Mononuclear cell (primary cell): ENCODE measurements at regions not wholly inside any gene's neighbourhood (a gene's known extent, or its start where the extent isn't known, plus 50 kb on each side); places are given as distances from the start of the nearest gene placed in this dataset.
"Not testable (repeated sequence)": the region's sequence is repeated elsewhere in the genome, so short reads cannot be mapped to it uniquely, and the experiment has no call there.

Experiments
- H3K27me3 ChIP-seq: 2 replicates; pipeline ENCODE4 v1.6.0; 2011; ENCODE audit warnings: low read length, control low read depth; ENCODE audit not compliant: insufficient read depth
- H3K4me1 ChIP-seq: 2 replicates; pipeline ENCODE4 v1.5.1; 2011; ENCODE audit warnings: mild to moderate bottlenecking, low read length, control low read depth; ENCODE audit not compliant: insufficient read depth
- H3K4me3 ChIP-seq: 2 replicates; pipeline ENCODE4 v1.5.1; 2011; ENCODE audit warnings: mild to moderate bottlenecking, low read length, moderate library complexity
- H3K9me3 ChIP-seq: 2 replicates; pipeline ENCODE4 v1.5.1; 2011; ENCODE audit warnings: low read depth, mild to moderate bottlenecking, control low read depth, low read length

DNA sequence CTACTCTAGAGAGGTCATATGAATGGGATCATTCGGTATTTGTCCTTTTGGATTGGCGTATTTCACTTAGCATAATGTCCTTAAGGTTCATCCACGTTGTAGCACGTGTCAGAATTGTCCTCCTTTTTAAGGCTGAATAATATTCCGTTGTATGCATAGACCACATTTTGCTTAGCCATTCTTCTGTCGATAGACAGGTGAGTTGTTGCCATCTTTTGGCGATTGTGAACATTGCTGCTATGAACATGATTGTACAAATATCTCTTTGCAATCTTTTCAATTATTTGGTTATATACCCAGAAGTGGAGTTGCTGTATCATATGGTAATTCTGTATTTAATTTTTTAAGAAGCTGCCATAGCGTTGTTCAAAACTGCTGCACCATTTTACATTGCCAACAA lies 52.4 kb upstream of the GOLGA8J start:
- Histone ChIP-seq H3K4me1 (no peaks in the 10 kb centered on the region), H3K9me3 (no peaks in the 10 kb centered on the region), H3K4me3 (no peak overlapping the region), H3K27me3 (no peaks in the 10 kb centered on the region)

DNA sequence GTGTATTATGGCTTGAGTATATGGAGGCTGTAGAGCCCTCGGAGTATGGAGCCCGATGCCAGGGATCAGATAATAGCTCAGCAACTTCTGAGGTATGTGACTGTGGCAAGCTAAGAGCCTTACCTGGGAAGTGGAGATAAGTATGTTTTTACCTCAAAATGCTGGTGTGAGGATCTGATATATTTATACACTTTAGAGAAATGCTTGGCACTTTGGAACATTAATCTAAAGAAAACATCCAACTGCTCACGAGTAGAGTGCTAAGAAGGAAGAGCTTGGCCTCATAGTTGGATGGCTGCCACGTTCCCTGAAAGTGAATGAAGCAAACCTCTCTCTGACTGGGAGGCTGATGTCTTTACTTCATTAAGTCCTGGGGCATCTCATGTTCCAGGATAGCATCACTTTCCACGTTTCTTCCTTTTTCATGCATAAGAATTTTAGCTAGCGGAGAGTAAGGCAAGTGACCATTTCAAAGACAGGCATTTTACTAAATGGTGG lies 58.9 kb upstream of the GOLGA8J start:
- H3K4me3 ChIP-seq = no peak overlapping the region
- peaks cover 2% of the 10 kb centered on the region for H3K27me3 ChIP-seq
- H3K9me3 ChIP-seq = no peaks in the 10 kb centered on the region
- no peaks in the 10 kb centered on the region for H3K4me1 ChIP-seq

DNA sequence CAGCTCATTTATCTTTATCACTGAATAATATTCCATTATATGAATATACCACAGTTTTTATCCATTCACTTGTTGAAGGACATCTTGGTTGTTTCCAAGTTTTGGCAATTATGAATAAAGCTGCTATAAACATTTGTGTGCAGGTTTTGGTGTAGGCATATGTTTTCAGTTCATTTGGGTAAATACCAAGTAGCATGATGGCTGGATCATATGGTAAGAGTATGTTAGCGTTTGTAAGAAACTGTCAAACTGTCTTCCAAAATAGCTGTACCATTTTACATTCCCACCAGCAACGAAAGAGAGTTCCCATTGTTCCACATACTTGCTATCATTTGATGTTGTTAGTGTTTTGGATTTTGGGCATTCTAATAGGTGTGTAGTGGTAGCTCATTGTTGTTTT lies 72.0 kb upstream of the GOLGA8J start:
- Histone ChIP-seq H3K9me3 (no peaks in the 10 kb centered on the region), H3K4me3 (no peak overlapping the region), H3K4me1 (no peaks in the 10 kb centered on the region), H3K27me3 (no peaks in the 10 kb centered on the region)

DNA sequence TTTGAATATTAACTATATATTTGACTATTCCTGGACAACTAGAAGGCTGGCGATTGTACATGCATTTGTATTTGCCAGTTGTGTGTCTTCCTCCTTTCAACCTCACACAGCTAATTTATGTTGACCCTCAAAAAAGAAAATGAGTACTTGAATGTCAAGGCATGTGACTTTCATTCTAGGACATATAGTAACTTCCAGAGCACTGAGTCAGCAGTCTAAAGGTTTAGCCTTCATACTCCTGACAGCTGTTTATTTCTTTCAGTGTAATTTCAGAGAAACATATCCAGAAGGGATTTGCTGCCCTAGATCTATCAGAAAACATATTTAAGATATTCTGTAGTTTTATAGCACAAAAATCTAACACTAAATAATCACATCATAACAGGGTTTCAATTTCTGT lies 74.6 kb upstream of the GOLGA8J start:
- Histone ChIP-seq H3K4me1 (no peaks in the 10 kb centered on the region), H3K27me3 (no peaks in the 10 kb centered on the region), H3K9me3 (no peaks in the 10 kb centered on the region), H3K4me3 (no peak overlapping the region)

DNA sequence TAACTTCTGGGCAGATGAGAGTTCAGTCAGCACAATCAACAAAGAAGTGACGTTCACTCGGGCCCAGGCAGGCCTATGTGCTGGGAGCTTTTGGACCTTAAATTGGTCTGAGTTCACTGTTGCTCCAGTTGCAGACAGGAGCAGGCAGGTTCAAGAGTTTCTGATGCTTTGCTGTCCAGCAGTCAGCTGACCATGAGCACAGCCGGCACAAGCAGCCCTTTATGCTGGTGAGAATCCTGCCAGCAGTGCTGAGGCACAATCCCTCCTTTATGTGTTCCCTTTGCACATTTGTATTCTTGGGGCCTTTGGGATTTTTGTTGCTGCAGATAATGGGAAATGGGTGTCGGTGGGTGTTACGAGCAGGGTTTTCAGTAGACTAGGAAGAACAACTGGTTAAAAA lies 81.2 kb upstream of the GOLGA8J start:
- Histone ChIP-seq H3K27me3 (no peaks in the 10 kb centered on the region), H3K4me1 (no peaks in the 10 kb centered on the region), H3K4me3 (no peak overlapping the region), H3K9me3 (no peaks in the 10 kb centered on the region)

DNA sequence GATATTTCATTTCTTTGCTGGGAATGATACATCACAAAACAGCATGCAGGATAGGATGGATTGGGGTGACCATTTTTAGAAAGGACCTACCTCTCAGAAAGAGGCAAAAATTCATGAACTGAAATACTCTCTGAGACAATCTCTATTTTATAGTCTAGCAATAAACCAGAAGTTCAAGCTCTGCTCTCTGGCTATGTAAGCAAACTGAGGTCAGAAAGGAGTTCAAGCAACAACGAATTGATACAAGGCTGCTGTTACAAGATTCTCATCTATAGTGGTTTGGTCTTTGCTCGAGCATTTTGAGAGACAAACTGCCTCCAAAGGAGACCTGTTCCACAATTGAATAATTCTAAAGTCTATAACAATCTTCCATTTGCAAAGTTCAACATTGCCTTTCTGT lies 84.7 kb upstream of the GOLGA8J start:
- Histone ChIP-seq H3K4me3 (no peak overlapping the region), H3K4me1 (no peaks in the 10 kb centered on the region), H3K9me3 (no peaks in the 10 kb centered on the region), H3K27me3 (no peaks in the 10 kb centered on the region)

DNA sequence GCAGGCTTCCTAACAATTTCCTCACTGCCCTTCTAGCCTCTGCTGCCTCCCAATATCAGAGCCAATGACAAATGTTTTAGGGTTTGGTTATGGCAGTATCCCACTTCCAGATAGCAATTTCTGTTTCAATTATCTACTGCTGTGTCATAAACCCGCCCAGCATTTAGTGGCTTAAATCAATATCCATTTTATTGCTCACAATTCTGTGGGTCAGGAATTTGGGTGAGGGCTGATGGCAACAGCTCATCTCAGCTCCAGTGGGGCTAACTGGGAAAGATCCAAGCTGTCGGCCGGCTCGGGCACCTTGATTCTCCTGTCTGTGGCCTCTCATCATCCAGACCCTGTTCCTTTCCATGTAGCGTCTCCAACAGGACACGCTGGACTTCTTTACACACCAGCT lies 85.3 kb upstream of the GOLGA8J start:
- H3K4me3 ChIP-seq = no peak overlapping the region
- no peaks in the 10 kb centered on the region for H3K4me1 ChIP-seq
- H3K9me3 ChIP-seq = no peaks in the 10 kb centered on the region
- no peaks in the 10 kb centered on the region for H3K27me3 ChIP-seq

DNA sequence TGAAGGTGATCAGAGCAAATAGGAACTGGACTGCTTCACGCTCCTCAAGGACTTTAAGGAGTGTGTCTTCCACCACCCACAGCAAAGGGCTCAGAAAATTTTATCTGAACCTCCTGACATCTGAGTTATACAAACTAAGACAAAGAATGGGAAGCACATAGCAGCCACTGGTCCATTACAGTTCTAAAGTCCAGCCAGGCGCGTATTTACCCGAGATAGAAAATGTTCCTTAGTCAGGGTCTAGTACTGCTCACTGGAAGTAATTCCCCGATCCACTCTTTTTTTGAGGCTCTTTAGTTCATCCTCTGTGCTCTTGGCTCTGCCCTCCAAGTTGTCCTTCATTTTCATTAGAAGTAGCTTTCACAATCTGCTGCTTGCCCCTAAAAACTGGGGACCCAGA lies 88.5 kb upstream of the GOLGA8J start:
- no peak overlapping the region for H3K4me3 ChIP-seq
- no peaks in the 10 kb centered on the region for H3K4me1 ChIP-seq
- H3K27me3 ChIP-seq = peaks cover 2% of the 10 kb centered on the region
- no peaks in the 10 kb centered on the region for H3K9me3 ChIP-seq

DNA sequence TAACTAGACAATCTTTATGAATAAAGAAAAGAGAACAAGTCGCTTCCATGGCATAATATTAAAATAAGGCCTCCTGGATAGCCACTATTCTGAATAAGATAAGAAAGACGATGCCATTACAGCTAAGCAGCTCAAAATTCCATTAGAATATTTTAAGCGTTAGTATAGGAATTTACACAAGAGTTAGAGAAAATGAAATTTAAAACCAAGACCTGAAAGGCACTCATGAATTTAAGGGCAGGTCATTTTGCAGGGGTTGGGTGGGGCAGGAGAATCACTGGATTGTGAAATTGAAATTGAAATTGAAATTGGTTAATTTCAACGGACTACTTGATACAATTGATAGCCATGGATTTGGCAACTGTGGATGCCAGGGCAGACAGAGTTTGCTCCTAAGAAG lies 91.8 kb upstream of the GOLGA8J start:
- Histone ChIP-seq H3K4me3 (no peak overlapping the region), H3K27me3 (peaks cover 6% of the 10 kb centered on the region), H3K9me3 (no peaks in the 10 kb centered on the region), H3K4me1 (no peaks in the 10 kb centered on the region)

DNA sequence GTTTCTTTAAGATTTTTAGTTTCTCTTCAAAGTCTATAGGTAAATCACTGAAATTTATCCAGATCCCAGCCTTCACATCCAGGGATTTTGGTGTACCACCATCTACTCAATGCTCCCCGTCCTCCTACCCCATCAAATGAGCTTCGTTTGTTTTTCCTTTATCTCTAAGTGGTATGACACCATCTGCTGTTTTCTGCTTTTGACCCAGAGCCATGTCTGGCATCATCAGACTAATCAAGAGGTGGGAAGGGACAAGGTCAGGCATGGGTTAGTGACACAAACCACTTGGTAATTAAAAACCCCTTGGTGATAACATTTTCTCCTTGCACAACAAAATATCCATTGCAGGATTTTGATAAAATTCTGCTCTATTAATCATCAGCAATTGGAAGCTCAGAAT lies 92.7 kb upstream of the GOLGA8J start:
- H3K4me3 ChIP-seq = no peak overlapping the region
- H3K9me3 ChIP-seq = no peaks in the 10 kb centered on the region
- peaks cover 9% of the 10 kb centered on the region for H3K27me3 ChIP-seq
- H3K4me1 ChIP-seq = no peaks in the 10 kb centered on the region

DNA sequence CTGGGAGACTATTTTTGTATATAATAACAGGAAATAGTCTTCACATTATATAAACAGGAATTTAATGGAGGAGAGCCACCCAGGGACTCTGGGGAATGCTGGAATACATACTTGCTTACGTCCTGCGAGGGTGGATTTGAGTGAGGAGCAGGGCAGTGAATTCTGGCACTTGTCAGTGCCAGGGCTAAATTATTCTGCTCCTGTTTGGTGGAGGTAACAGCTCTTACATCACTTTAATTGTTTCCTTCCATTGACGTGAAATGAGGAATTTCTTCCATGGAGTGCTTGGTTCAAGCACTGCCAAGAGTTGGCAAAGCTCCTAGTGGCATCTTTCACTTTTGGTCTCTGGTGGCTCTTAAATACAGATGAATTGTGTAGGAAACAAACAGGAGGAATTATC lies 94.1 kb upstream of the GOLGA8J start:
- H3K4me1 ChIP-seq = no peaks in the 10 kb centered on the region
- H3K27me3 ChIP-seq = peaks cover 9% of the 10 kb centered on the region
- no peaks in the 10 kb centered on the region for H3K9me3 ChIP-seq

DNA sequence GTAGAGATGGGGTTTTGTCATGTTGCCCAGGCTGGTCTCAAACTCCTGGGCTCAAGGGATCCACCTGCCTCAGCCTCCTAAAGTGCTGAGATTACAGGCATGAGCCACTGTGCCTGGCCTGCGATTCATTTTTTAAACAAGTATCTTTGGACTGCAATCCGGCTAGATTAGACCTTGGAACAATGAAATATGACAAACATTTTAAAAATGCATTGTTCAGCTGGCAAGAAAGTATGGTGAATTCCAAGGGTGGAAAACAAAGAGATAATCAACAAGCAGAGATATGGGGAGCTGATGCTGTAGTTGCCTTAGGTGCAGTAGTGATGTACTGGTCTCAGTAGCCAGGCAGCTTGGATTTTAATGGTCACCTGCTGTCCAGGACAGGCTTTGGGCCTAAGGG lies 95.8 kb upstream of the GOLGA8J start:
- H3K4me1 ChIP-seq = no peaks in the 10 kb centered on the region
- no peak overlapping the region for H3K4me3 ChIP-seq
- H3K9me3 ChIP-seq = no peaks in the 10 kb centered on the region
- peaks cover 9% of the 10 kb centered on the region for H3K27me3 ChIP-seq

More for the DNA sequence above, 94.1 kb upstream of the GOLGA8J start:
- H3K4me3 ChIP-seq = no peak overlapping the region

DNA sequence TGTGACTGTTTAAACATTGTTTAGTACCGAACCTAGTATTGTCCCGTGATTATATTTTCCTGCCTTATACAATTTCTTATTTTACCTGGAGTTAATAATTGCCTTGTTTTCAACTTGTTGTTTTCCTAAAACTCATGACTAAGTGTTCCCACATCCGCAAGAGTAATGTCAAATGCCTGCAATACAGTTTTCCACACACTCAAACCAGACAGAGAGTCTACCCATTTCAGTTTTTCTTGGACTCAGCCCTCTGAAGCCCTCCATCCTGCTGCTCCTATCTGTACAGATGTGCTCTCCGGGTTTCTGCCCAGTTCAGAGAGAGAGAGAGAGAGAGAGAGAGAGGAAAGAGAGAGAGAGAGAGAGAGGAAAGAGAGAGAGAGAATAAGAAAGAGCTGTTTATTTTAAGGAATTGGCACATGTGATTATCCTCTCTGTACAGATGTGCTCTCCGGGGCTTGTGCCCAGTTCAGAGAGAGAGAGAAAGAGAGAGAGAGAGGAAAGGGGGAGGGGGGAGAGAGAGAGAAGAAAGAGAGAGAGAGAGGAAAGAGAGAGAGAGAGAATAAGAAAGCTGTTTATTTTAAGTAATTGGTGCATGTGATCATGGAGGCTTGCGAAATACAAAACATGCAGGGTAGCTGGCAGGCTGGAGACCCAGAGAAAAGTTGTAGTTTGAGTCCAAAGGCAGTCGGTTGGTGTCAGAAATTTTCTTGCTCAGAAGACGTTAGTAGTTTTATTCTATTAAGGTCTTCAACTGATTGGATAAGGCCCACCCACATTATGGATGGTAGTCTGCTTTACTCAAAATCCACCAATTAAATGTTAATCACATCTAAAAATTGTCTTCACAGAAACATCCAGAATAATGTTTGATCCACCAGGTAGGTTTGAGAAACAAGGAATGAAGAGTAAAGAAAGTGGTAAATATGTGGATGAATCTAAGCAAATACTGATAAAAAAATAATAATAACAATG lies 104.1 kb upstream of the GOLGA8J start:
- Histone ChIP-seq H3K9me3 (no peaks in the 10 kb centered on the region), H3K4me3 (no peak overlapping the region), H3K4me1 (no peaks in the 10 kb centered on the region), H3K27me3 (no peaks in the 10 kb centered on the region)

DNA sequence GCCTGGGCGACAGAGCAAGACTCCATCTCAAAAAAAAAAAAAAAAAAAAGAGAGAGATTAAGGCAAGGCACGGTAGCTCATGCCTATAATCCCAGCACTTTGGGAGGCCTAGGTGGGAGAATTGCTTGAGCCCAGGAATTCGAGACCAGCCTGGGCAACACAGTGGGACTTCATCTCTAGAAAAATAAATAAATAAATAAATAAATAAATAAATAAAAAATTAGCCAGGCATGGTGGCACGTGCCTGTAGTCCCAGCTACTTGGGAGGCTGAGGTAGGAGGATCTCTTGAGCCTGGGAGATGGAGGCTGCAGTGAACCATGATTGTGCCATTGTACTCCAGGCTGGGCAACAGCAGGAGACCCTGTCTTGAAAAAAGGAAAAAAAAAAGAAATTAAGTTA lies 108.7 kb upstream of the GOLGA8J start:
- H3K4me1 ChIP-seq, H3K9me3 ChIP-seq, H3K4me3 ChIP-seq: not testable (repeated sequence)
- H3K27me3 ChIP-seq = peaks cover 37% of the 10 kb centered on the region

DNA sequence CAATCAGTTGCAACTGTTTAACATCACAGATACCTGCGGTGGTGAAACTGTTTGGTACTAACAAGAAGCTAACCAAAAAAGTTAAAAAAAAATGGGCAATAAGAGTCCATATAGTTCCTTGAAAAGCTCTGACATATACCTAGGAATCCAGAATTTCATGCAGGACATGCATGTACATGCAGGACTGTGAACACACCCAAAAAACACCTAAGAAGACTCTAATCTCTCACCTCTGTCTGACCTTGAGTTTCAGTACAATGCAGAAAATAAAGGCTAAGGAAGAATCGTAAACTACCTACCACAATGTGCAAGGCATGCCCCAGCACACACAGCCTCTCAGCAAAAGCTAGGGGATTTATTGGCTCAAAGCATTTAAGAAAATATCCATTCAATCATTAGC lies 110.7 kb upstream of the GOLGA8J start:
- H3K4me1 ChIP-seq = no peaks in the 10 kb centered on the region
- peaks cover 48% of the 10 kb centered on the region for H3K27me3 ChIP-seq
- no peaks in the 10 kb centered on the region for H3K9me3 ChIP-seq
- H3K4me3 ChIP-seq = no peak overlapping the region

DNA sequence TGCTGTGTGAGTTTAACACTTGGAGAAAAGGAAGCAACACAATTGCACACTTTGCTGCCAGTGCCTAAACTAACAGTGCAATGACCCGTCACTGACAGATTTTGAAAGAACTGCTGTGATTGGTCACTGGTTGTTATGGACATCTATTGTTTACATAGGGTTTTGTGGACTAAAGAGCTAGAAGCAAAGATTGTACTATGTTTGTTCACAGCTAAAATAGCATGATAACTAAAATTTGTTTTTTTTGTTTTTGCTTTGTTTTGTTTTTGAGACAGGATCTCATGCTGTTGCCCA lies 112.4 kb upstream of the GOLGA8J start:
- no peak overlapping the region for H3K4me3 ChIP-seq
- H3K4me1 ChIP-seq = no peaks in the 10 kb centered on the region
- H3K9me3 ChIP-seq = no peaks in the 10 kb centered on the region
- peaks cover 54% of the 10 kb centered on the region for H3K27me3 ChIP-seq
